Breast epithelium (tissue), 4 donors: ENCODE measurements at regions not wholly inside any gene's neighbourhood (a gene's known extent, or its start where the extent isn't known, plus 50 kb on each side); places are given as distances from the start of the nearest gene placed in this dataset.

Experiments used
- DNase-seq, 2 donors: peaks; one replicate each; pipeline ENCODE4 v3.0.0-alpha.2; 2019; ENCODE audit warnings: low spot score in 2 of 2
- H3K27ac ChIP-seq, 2 donors: fragments of 200-600 bp; sonication (generic) in 1 of 2; one replicate each; pipeline ENCODE4 v1.5.1; 2016 to 2019; ENCODE audit warnings: mild to moderate bottlenecking in 1 of 2
- H3K27me3 ChIP-seq, 2 donors: fragments of 200-600 bp; sonication (generic) in 1 of 2; one replicate each; pipeline versions ENCODE4 v1.5.1 to v1.6.0; 2017 to 2019; ENCODE audit warnings: control low read depth in 1 of 2, mild to moderate bottlenecking in 1 of 2
- H3K36me3 ChIP-seq: fragments of 200-600 bp; one replicate; pipeline ENCODE4 v1.5.1; 2019
- H3K4me1 ChIP-seq, 2 donors: fragments of 200-600 bp; sonication (generic); one replicate each; pipeline ENCODE4 v1.5.1; 2016 to 2019; ENCODE audit warnings: control low read depth in 1 of 2
- H3K4me3 ChIP-seq, 3 donors: fragments of 200-600 bp; sonication (generic); 1 replicate in 2 of 3; 2 replicates in 1 of 3; pipeline ENCODE4 v1.5.1; 2016 to 2019; ENCODE audit warnings: mild to moderate bottlenecking in 3 of 3, moderate library complexity in 2 of 3
- H3K9me3 ChIP-seq, 2 donors: fragments of 200-600 bp; sonication (generic) in 1 of 2; one replicate each; pipeline ENCODE4 v1.5.1; 2016 to 2019; ENCODE audit warnings: control low read depth in 1 of 2
- CTCF ChIP-seq, 3 donors: fragments of 450-650 bp; IDR thresholded peaks; one replicate each; pipeline ENCODE4 v1.5.1; 2016 to 2017; ENCODE audit warnings: antibody characterized with exemption in 3 of 3, mild to moderate bottlenecking in 3 of 3, moderate library complexity in 3 of 3
- POLR2A ChIP-seq: fragments of 450-650 bp; IDR thresholded peaks from one replicate; pipeline ENCODE4 v1.6.1; 2016; ENCODE audit warnings: antibody characterized with exemption, mild to moderate bottlenecking, moderate library complexity
- POLR2AphosphoS5 ChIP-seq, 3 donors: sonication (generic); formaldehyde crosslinking; IDR thresholded peaks; one replicate each; pipeline ENCODE4 v1.6.1; 2017; ENCODE audit warnings: antibody characterized with exemption in 3 of 3
- intact Hi-C: fragments of 100-400 bp; cut with DNase I; formaldehyde crosslinking; loops from one replicate; pipeline ENCODE4 v1.15.1; 2023; ENCODE audit warnings: low total_unique reads

- intact Hi-C loops, result no loop called here
- Histone ChIP-seq H3K4me1 (no peaks in the 10 kb centered on the region), H3K4me3 (no peak overlapping the region), H3K27ac (no peak overlapping the region), H3K9me3 (no peaks in the 10 kb centered on the region), H3K36me3 (no peaks in the 10 kb centered on the region), H3K27me3 (no peaks in the 10 kb centered on the region)
- DNase-seq, result no peak
- TF ChIP-seq POLR2A, result no peak
- no peak for TF ChIP-seq CTCF (IDR thresholded peaks at IDR 0.05)
- TF ChIP-seq POLR2AphosphoS5 (IDR thresholded peaks at IDR 0.05), result no peak
Observed at GRCh38 chr11:71115770-71116692, 136.3 kb downstream of the SHANK2 start.

DNA sequence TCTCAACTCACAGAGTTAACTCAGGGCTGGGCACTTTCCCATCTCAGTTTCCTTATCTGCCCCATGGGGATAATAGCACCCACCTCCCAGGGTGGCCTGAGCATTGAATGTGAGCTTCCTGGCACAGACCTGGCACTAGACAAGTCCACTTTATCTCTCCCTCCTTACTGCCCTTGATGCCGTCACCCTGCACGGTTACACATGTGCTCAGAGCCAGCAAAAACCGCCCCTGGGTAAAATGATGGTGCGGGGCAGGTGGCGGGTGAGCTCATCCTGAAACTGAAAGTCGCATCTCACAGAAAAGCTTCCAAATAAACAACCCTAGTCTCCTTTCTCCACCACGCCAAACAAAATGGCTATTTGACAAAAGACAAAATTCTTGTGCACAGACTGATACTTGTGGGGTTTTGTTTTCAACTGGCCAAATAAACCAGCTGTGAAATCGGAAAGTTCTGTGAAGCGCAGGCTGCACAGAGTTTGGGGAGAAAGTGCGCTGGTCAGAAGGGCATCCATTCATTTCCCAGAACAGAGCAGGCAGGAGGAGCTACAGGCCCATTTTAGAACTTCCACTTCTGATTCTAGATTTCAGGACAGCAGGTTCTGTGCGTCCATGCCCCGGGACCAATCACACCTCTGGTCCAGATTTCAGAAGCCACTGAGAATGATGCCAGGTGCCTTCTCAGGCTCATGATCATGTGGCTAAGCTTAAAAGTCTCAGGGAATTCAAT lies 138.1 kb downstream of the SHANK2 start:
- H3K4me1 ChIP-seq, result no peaks in the 10 kb centered on the region
- H3K27ac ChIP-seq, result no peak overlapping the region
- H3K4me3 ChIP-seq, result no peak overlapping the region
- H3K9me3 ChIP-seq, result no peaks in the 10 kb centered on the region
- no peak for TF ChIP-seq POLR2A
- TF ChIP-seq POLR2AphosphoS5 (IDR thresholded peaks at IDR 0.05), result no peak
- TF ChIP-seq CTCF (IDR thresholded peaks at IDR 0.05), result no peak
- peak; percentile 30 to 63 for DNase-seq
- H3K36me3 ChIP-seq, result no peaks in the 10 kb centered on the region
- peaks cover 0 to 2% of the 10 kb centered on the region in 2 donors for H3K27me3 ChIP-seq
- intact Hi-C loops, result no loop called here

- intact Hi-C loops, result no loop called here
- Histone ChIP-seq H3K27ac (no peak overlapping the region), H3K9me3 (no peaks in the 10 kb centered on the region), H3K4me3 (no peak overlapping the region), H3K36me3 (no peaks in the 10 kb centered on the region), H3K27me3 (peaks cover 0 to 2% of the 10 kb centered on the region in 2 donors), H3K4me1 (no peaks in the 10 kb centered on the region)
- TF ChIP-seq POLR2A, result no peak
- TF ChIP-seq CTCF (IDR thresholded peaks at IDR 0.05), result no peak
- TF ChIP-seq POLR2AphosphoS5 (IDR thresholded peaks at IDR 0.05), result no peak
- DNase-seq, result peak in 1 of 2 donors; percentile 64
Observed at GRCh38 chr11:71112990-71113389, 139.4 kb downstream of the SHANK2 start.

DNA sequence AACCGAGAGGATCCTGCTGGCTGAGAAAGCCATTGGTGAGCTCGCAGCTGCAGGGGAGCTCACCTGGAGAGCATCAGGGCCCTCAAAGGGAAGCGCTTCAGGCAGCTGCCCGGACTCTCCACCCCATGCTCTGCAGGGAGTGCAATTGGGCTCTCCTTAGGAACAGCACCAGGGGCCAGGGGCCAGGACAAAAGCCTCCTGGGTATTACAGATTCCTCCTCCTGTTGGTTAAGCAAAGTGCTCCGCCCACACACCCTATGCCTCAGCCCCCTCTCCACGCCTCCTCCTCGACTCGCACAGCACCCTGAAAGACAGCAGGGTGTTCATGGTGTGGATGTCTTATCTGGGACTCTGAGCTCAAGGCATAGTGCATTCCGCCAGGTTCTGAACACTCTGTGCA lies 139.9 kb downstream of the SHANK2 start:
- TF ChIP-seq POLR2AphosphoS5 (IDR thresholded peaks at IDR 0.05) (no peak), CTCF (IDR thresholded peaks at IDR 0.05) (no peak), POLR2A (no peak)
- no peak for DNase-seq
- H3K9me3 ChIP-seq, result no peaks in the 10 kb centered on the region
- H3K36me3 ChIP-seq, result no peaks in the 10 kb centered on the region
- H3K4me1 ChIP-seq, result no peaks in the 10 kb centered on the region
- peaks cover 0 to 2% of the 10 kb centered on the region in 2 donors for H3K27me3 ChIP-seq
- no peak overlapping the region for H3K27ac ChIP-seq
- H3K4me3 ChIP-seq, result no peak overlapping the region
- intact Hi-C loops, result no loop called here

- intact Hi-C loops, result no loop called here
- Histone ChIP-seq H3K27me3 (peaks cover 0 to 2% of the 10 kb centered on the region in 2 donors), H3K36me3 (no peaks in the 10 kb centered on the region), H3K9me3 (no peaks in the 10 kb centered on the region), H3K27ac (no peak overlapping the region), H3K4me3 (no peak overlapping the region), H3K4me1 (no peaks in the 10 kb centered on the region)
- TF ChIP-seq POLR2A (no peak), POLR2AphosphoS5 (IDR thresholded peaks at IDR 0.05) (no peak), CTCF (IDR thresholded peaks at IDR 0.05) (no peak)
- peak in 1 of 2 donors; percentile 37 for DNase-seq
Observed at GRCh38 chr11:71109586-71109985, 142.8 kb downstream of the SHANK2 start.
